ENCODE measurements at regions not wholly inside any gene's neighbourhood (a gene's known extent, or its start where the extent isn't known, plus 50 kb on each side); places are given as distances from the start of the nearest gene placed in this dataset.

- DNase-seq (ENCODE audit: low read depth): no peak
- no peaks in the 10 kb centered on the region for H3K27me3 ChIP-seq (ENCODE audit: control insufficient read depth, insufficient read depth, low read length)
- no peaks in the 10 kb centered on the region for H3K36me3 ChIP-seq (ENCODE audit: control insufficient read depth, insufficient read depth, low read length)
- no peak for TF ChIP-seq CTCF (IDR thresholded peaks at IDR 0.05; ENCODE audit: insufficient read depth, low read length, poor library complexity, severe bottlenecking)
- no peak overlapping the region for H3K4me3 ChIP-seq (ENCODE audit: low read depth, low read length)
Measured at GRCh38 chr22:27445881-27446280, 355.7 kb downstream of the MN1 start.

GRCh38 chr22:27447289-27447688 is 354.3 kb downstream of the MN1 start:
- no peaks in the 10 kb centered on the region for H3K27me3 ChIP-seq (ENCODE audit: control insufficient read depth, insufficient read depth, low read length)
- TF ChIP-seq CTCF (IDR thresholded peaks at IDR 0.05; ENCODE audit: insufficient read depth, low read length, poor library complexity, severe bottlenecking): no peak
- H3K4me3 ChIP-seq (ENCODE audit: low read depth, low read length): no peak overlapping the region
- H3K36me3 ChIP-seq (ENCODE audit: control insufficient read depth, insufficient read depth, low read length): no peaks in the 10 kb centered on the region
- no peak for DNase-seq (ENCODE audit: low read depth)

GRCh38 chr22:27450448-27450847 is 351.1 kb downstream of the MN1 start:
- no peak for TF ChIP-seq CTCF (IDR thresholded peaks at IDR 0.05; ENCODE audit: insufficient read depth, low read length, poor library complexity, severe bottlenecking)
- no peak overlapping the region for H3K4me3 ChIP-seq (ENCODE audit: low read depth, low read length)
- no peaks in the 10 kb centered on the region for H3K27me3 ChIP-seq (ENCODE audit: control insufficient read depth, insufficient read depth, low read length)
- no peak for DNase-seq (ENCODE audit: low read depth)
- H3K36me3 ChIP-seq (ENCODE audit: control insufficient read depth, insufficient read depth, low read length): no peaks in the 10 kb centered on the region

GRCh38 chr22:27452245-27452644 is 349.3 kb downstream of the MN1 start:
- no peak overlapping the region for H3K4me3 ChIP-seq (ENCODE audit: low read depth, low read length)
- no peaks in the 10 kb centered on the region for H3K36me3 ChIP-seq (ENCODE audit: control insufficient read depth, insufficient read depth, low read length)
- no peak for TF ChIP-seq CTCF (IDR thresholded peaks at IDR 0.05; ENCODE audit: insufficient read depth, low read length, poor library complexity, severe bottlenecking)
- H3K27me3 ChIP-seq (ENCODE audit: control insufficient read depth, insufficient read depth, low read length): no peaks in the 10 kb centered on the region
- no peak for DNase-seq (ENCODE audit: low read depth)

GRCh38 chr22:27452922-27453321 is 348.6 kb downstream of the MN1 start:
- Histone ChIP-seq H3K27me3 (ENCODE audit: control insufficient read depth, insufficient read depth, low read length) (no peaks in the 10 kb centered on the region), H3K36me3 (ENCODE audit: control insufficient read depth, insufficient read depth, low read length) (no peaks in the 10 kb centered on the region), H3K4me3 (ENCODE audit: low read depth, low read length) (no peak overlapping the region)
- no peak for DNase-seq (ENCODE audit: low read depth)
- no peak for TF ChIP-seq CTCF (IDR thresholded peaks at IDR 0.05; ENCODE audit: insufficient read depth, low read length, poor library complexity, severe bottlenecking)

GRCh38 chr22:27453725-27454124 is 347.8 kb downstream of the MN1 start:
- Histone ChIP-seq H3K27me3 (ENCODE audit: control insufficient read depth, insufficient read depth, low read length) (no peaks in the 10 kb centered on the region), H3K4me3 (ENCODE audit: low read depth, low read length) (no peak overlapping the region), H3K36me3 (ENCODE audit: control insufficient read depth, insufficient read depth, low read length) (no peaks in the 10 kb centered on the region)
- no peak for DNase-seq (ENCODE audit: low read depth)
- TF ChIP-seq CTCF (IDR thresholded peaks at IDR 0.05; ENCODE audit: insufficient read depth, low read length, poor library complexity, severe bottlenecking): no peak

Measured in kidney epithelial cell (primary cell).